Endothelial cell (in vitro differentiated cells): ENCODE measurements at regions not wholly inside any gene's neighbourhood (a gene's known extent, or its start where the extent isn't known, plus 50 kb on each side); places are given as distances from the start of the nearest gene placed in this dataset.

ENCODE experiments used
- DNase-seq: peaks from one replicate; pipeline ENCODE4 v3.0.0; 2021; ENCODE audit warnings: low spot score
- H3K27ac Mint-ChIP-seq: one replicate; pipeline ENCODE4 v1.8.0; 2021; ENCODE audit warnings: mixed read lengths, inconsistent platforms; ENCODE audit not compliant: unreplicated experiment
- H3K27me3 Mint-ChIP-seq: one replicate; pipeline ENCODE4 v1.8.0; 2021; ENCODE audit warnings: mild to moderate bottlenecking, moderate library complexity, mixed read lengths, inconsistent platforms; ENCODE audit not compliant: unreplicated experiment
- H3K36me3 Mint-ChIP-seq: one replicate; pipeline ENCODE4 v1.8.0; 2021; ENCODE audit warnings: mild to moderate bottlenecking, low read depth, mixed read lengths, inconsistent platforms; ENCODE audit not compliant: unreplicated experiment
- H3K4me1 Mint-ChIP-seq: one replicate; pipeline ENCODE4 v1.8.0; 2021; ENCODE audit warnings: mild to moderate bottlenecking, mixed read lengths, inconsistent platforms; ENCODE audit not compliant: unreplicated experiment
- H3K4me3 Mint-ChIP-seq: one replicate; pipeline ENCODE4 v1.8.0; 2021; ENCODE audit warnings: mild to moderate bottlenecking, mixed read lengths, inconsistent platforms; ENCODE audit not compliant: unreplicated experiment
- H3K9me3 Mint-ChIP-seq: one replicate; pipeline ENCODE4 v1.8.0; 2021; ENCODE audit warnings: mixed read lengths, inconsistent platforms; ENCODE audit not compliant: unreplicated experiment
- CTCF ChIP-seq: fragments of 200-600 bp; sonication (generic); IDR thresholded peaks from one replicate; pipeline ENCODE4 v1.5.0; 2021; ENCODE audit warnings: antibody characterized with exemption; ENCODE audit not compliant: unreplicated experiment

GRCh38 chr15:24861014-24861690, 93.6 kb upstream of the SNRPN start:
- Mint-ChIP-seq H3K36me3 (peaks cover 8% of the 10 kb centered on the region), H3K4me1 (peaks cover 24% of the 10 kb centered on the region), H3K4me3 (no peak overlapping the region), H3K27ac (no peak overlapping the region), H3K9me3 (no peaks in the 10 kb centered on the region), H3K27me3 (peaks cover 6% of the 10 kb centered on the region)
- no peak for DNase-seq
- TF ChIP-seq CTCF = no peak

- H3K27me3 Mint-ChIP-seq = peaks cover 6% of the 10 kb centered on the region
- H3K27ac Mint-ChIP-seq = peak overlapping the region; percentile 74
- H3K9me3 Mint-ChIP-seq = no peaks in the 10 kb centered on the region
- peak overlapping the region; percentile 47 for H3K4me3 Mint-ChIP-seq
- peaks cover 8% of the 10 kb centered on the region for H3K36me3 Mint-ChIP-seq
- no peak for DNase-seq
- no peak for TF ChIP-seq CTCF
- peaks cover 18% of the 10 kb centered on the region for H3K4me1 Mint-ChIP-seq
Observed at GRCh38 chr15:24862726-24863521, 91.9 kb upstream of the SNRPN start.

GRCh38 chr15:24865303-24865702, 89.5 kb upstream of the SNRPN start:
- peaks cover 8% of the 10 kb centered on the region for H3K36me3 Mint-ChIP-seq

GRCh38 chr15:24877174-24877573, 77.6 kb upstream of the SNRPN start:
- H3K4me3 Mint-ChIP-seq = no peak overlapping the region
- H3K4me1 Mint-ChIP-seq = no peaks in the 10 kb centered on the region
- no peak for TF ChIP-seq CTCF
- H3K9me3 Mint-ChIP-seq = no peaks in the 10 kb centered on the region
- no peaks in the 10 kb centered on the region for H3K27me3 Mint-ChIP-seq
- H3K27ac Mint-ChIP-seq = no peak overlapping the region
- H3K36me3 Mint-ChIP-seq = peaks cover 4% of the 10 kb centered on the region
- no peak for DNase-seq

More at GRCh38 chr15:24865303-24865702, 89.5 kb upstream of the SNRPN start:
- Mint-ChIP-seq H3K27ac (no peak overlapping the region), H3K27me3 (peaks cover 3% of the 10 kb centered on the region), H3K4me3 (no peak overlapping the region), H3K4me1 (peaks cover 13% of the 10 kb centered on the region), H3K9me3 (no peaks in the 10 kb centered on the region)
- DNase-seq = no peak
- TF ChIP-seq CTCF = no peak

GRCh38 chr15:24878153-24878552, 76.6 kb upstream of the SNRPN start:
- Mint-ChIP-seq H3K27ac (peak overlapping the region; percentile 61), H3K4me3 (peak overlapping the region; percentile 79), H3K4me1 (no peaks in the 10 kb centered on the region), H3K36me3 (peaks cover 4% of the 10 kb centered on the region), H3K9me3 (no peaks in the 10 kb centered on the region), H3K27me3 (no peaks in the 10 kb centered on the region)
- peak; percentile 30 for DNase-seq
- TF ChIP-seq CTCF = no peak
